GM12874 (cell line): ENCODE measurements at regions not wholly inside any gene's neighbourhood (a gene's known extent, or its start where the extent isn't known, plus 50 kb on each side); places are given as distances from the start of the nearest gene placed in this dataset.

Source experiments
- TF ChIP-seq, protein P1 (sequence below): IDR thresholded peaks from 2 replicates; pipeline ENCODE4 v1.5.1; 2011; ENCODE audit warnings: low read depth, mild to moderate bottlenecking, control low read depth, low read length, moderate library complexity; ENCODE audit not compliant: insufficient read depth

DNA sequence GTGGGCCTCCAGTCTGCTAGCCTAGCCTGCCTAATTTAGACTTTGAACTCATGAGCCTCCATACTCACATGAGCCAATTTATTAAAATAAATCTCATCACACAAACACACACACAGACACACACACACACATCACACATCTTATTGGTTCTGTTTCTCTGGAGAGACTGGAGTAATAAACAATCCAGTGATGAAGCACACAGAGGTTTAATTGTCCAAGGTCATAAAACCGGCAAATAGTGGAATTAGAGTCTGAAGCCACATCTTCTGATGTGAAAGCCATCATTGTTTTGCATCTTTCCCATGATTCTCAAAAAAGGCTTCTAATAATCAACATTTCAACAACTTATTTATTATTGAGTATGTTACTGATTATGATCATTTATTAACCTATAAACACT lies 249.4 kb upstream of the KCNH8 start:
- TF ChIP-seq, protein P1, sequence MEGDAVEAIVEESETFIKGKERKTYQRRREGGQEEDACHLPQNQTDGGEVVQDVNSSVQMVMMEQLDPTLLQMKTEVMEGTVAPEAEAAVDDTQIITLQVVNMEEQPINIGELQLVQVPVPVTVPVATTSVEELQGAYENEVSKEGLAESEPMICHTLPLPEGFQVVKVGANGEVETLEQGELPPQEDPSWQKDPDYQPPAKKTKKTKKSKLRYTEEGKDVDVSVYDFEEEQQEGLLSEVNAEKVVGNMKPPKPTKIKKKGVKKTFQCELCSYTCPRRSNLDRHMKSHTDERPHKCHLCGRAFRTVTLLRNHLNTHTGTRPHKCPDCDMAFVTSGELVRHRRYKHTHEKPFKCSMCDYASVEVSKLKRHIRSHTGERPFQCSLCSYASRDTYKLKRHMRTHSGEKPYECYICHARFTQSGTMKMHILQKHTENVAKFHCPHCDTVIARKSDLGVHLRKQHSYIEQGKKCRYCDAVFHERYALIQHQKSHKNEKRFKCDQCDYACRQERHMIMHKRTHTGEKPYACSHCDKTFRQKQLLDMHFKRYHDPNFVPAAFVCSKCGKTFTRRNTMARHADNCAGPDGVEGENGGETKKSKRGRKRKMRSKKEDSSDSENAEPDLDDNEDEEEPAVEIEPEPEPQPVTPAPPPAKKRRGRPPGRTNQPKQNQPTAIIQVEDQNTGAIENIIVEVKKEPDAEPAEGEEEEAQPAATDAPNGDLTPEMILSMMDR, result no peak

DNA sequence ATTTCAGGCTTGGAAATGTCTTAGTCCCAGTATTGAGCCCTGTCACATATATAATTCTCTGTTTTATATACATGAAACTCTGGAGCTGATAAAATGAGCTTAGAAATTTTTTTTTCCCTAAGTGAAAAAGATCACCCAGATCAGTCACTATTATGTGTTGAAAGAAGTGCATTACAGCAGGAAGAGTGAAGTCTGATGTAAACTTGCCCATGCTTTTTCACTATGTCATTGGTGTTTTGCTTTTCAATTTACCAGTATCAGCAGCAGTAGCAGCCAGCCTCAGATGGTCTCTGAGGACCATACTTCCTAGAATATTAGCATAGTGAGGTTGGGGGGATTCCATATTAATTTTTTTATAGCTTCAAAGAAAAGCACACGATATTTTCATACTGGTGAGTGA lies 255.6 kb upstream of the KCNH8 start:
- TF ChIP-seq, protein P1, result no peak

DNA sequence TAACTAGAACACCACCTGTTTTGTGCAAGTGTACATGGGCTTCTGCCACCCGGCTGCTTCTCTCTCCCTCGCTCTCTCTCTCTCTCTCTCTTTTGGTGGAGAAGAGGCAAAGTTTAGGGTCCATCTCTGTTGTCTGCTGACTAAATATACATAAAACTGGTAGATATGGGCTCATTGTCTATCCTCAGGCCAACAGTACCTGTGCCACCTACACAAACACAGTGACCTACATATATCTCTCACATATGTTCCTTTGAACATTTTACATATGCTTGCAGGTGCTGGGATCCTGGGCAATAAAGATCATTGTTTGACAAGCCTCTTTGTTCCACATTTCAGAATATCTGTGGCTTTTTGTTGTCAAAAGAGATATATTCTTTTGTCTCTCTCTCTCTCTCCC lies 256.3 kb upstream of the KCNH8 start:
- TF ChIP-seq, protein P1, result no peak

DNA sequence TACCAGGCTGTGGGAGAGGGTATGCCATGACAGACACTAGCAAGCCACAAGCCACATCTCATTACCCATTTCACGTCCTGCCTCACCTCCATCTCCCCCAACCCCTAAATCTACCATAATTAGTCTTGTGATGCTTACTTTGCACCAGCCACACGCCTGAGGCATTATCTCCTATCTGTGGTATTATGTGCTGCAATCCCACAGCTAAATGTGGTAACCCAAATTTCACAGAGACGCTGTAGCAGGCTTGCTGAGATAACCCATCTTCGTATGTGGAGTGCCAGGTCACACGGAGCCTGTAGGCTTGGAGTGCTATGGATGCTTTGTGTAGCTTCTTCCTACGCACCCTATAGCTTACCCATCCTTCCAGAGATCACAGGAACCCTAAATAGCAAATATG lies 256.7 kb upstream of the KCNH8 start:
- TF ChIP-seq, protein P1, result no peak

DNA sequence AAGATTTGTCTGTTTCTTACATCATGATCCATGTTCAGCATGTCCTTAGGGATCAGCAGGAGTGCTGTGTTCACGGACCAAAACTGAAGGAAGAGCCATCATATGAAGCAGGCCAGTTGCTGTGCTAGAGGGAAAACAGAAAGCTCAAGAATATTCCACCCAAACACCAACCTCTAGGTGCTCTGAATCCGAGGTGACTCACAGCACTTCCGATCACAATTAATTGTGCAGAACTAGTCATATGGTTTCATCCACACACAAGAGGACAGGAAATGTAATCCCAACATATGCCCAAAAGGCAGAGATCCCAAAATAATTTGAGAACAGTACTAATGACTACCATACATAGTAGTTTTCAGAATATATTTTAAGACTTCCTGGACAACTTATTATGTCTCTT lies 257.9 kb upstream of the KCNH8 start:
- TF ChIP-seq, protein P1, result no peak

DNA sequence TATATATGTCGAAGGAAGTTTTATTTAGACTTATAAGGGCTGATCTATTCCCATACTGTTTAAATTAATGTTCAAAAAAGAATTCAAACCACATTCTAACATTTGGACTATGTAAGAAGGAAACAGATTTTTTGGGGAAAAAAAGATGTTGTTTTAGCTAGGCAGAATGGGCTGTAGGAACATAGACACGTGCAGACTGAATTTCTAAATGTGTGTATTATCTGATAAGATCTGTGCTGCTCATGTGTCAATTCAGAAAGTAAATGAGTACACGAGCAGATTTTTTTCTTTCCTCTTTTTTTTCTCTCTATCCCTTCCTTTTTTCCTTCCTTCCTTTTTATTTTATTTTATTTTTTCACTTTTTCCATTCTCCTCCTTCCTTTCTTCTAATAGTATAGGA lies 259.5 kb upstream of the KCNH8 start:
- TF ChIP-seq, protein P1, result no peak

DNA sequence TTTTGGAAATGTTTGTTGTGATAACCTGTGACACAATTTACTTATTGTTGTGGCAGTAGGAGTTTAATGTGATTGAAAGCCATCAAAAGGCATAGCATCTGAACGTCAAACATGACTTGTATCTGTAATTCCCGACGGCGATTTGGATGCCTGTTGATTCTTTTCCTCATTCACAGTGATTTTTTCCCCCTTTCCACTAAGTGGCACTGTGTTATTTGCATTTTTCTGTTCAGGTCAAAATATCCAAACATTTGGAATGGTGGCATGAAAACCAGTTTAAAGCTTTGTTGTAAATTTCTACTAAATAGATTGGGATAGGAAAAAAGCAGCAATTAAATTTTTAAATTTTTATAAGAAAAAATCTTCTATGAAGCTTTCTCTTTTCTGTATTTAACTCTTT lies 259.9 kb upstream of the KCNH8 start:
- TF ChIP-seq, protein P1, result no peak

DNA sequence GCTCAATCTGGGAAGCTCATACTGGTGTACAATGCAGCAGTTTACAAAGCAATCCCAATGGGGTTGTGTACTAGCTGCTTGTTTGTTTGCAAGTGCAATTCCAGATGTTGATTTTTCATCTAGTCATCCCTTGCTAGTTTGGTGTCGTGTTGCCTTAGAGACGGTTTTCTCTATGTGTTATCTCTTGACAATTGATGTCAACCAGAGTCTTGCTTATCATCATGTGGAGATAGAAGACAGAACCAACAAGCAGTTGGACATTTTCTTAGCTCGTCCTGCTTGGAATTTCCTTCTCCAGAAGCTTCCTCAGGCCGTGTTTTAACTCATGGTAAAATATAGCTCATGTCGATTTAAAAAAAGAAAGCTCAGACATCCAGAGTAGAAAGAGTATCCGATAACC lies 262.0 kb upstream of the KCNH8 start:
- TF ChIP-seq, protein P1, result no peak
